GM12892 (cell line): ENCODE measurements at regions not wholly inside any gene's neighbourhood (a gene's known extent, or its start where the extent isn't known, plus 50 kb on each side); places are given as distances from the start of the nearest gene placed in this dataset.

ENCODE experiments used
- POLR2A ChIP-seq: IDR thresholded peaks from 2 replicates; pipeline ENCODE4 v1.6.1; 2011; ENCODE audit warnings: low read depth, low read length, control low read depth
- POLR2AphosphoS5 ChIP-seq: IDR thresholded peaks from 2 replicates; pipeline ENCODE4 v1.6.1; 2011; ENCODE audit warnings: low read depth, low read length, control low read depth
- TAF1 ChIP-seq: IDR thresholded peaks from 2 replicates; pipeline ENCODE4 v1.6.1; 2011; ENCODE audit warnings: low read depth, mild to moderate bottlenecking, control low read depth, low read length, borderline replicate concordance

DNA sequence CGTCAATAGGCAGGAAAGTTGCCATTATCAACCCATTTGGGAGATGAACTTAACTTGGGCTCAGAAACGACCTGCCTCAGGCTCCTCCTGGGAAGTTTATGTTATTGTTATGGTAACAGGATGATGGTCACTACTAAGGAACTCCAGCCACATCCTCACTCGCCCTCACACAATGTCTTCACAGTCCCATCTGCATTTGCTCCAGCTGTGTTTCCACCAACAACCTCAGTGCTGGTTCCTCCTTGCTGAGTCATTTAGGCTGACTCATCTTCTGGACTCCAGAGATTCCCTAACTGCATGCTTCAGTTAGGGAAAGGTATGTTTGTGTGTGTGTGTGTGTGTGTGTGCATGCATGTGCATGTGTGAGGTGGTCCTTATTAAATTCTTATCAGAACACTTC, 293.4 kb upstream of the BOD1L1 start:
- no peak for TF ChIP-seq POLR2A
- TF ChIP-seq POLR2AphosphoS5: no peak
- TF ChIP-seq TAF1: no peak
